GM18873 (cell line): ENCODE measurements at regions not wholly inside any gene's neighbourhood (a gene's known extent, or its start where the extent isn't known, plus 50 kb on each side); places are given as distances from the start of the nearest gene placed in this dataset.
"Not testable (repeated sequence)": the region's sequence is repeated elsewhere in the genome, so short reads cannot be mapped to it uniquely, and the experiment has no call there.

Source experiments
- ATAC-seq: cut with Tn5 transposase; IDR thresholded peaks from one replicate; pipeline ENCODE4 v1.9.1; 2021; ENCODE audit warnings: mild to moderate bottlenecking, moderate library complexity, moderate number of reproducible peaks; ENCODE audit not compliant: unreplicated experiment, low FRiP score

GRCh38 chr13:60811581-60811980 lies 414.6 kb downstream of the TDRD3 start:
- ATAC-seq = no peak

- ATAC-seq = not testable (repeated sequence)
These were observed 408.6 kb downstream of the TDRD3 start for GRCh38 chr13:60805640-60806039.

- ATAC-seq = no peak
These were observed 401.5 kb downstream of the TDRD3 start for GRCh38 chr13:60798503-60798902.

- ATAC-seq = no peak
These were observed 400.1 kb downstream of the TDRD3 start for GRCh38 chr13:60797112-60797511.

GRCh38 chr13:60794751-60795150 lies 397.7 kb downstream of the TDRD3 start:
- ATAC-seq = no peak

- ATAC-seq = no peak
These were observed 393.6 kb downstream of the TDRD3 start for GRCh38 chr13:60790620-60791019.

GRCh38 chr13:60788156-60788829 lies 391.3 kb downstream of the TDRD3 start:
- ATAC-seq = no peak

- no peak for ATAC-seq
These were observed 390.1 kb downstream of the TDRD3 start for GRCh38 chr13:60787083-60787482.

- no peak for ATAC-seq
These were observed 375.7 kb downstream of the TDRD3 start for GRCh38 chr13:60772726-60773125.

GRCh38 chr13:60765700-60766411 lies 368.8 kb downstream of the TDRD3 start:
- no peak for ATAC-seq

- ATAC-seq = no peak
These were observed 362.5 kb downstream of the TDRD3 start for GRCh38 chr13:60759499-60759898.

GRCh38 chr13:60758637-60759036 lies 361.6 kb downstream of the TDRD3 start:
- no peak for ATAC-seq

- ATAC-seq = no peak
These were observed 360.6 kb downstream of the TDRD3 start for GRCh38 chr13:60757501-60758215.

- ATAC-seq = no peak
These were observed 359.3 kb downstream of the TDRD3 start for GRCh38 chr13:60756306-60756705.

GRCh38 chr13:60755380-60756163 lies 358.6 kb downstream of the TDRD3 start:
- no peak for ATAC-seq

- ATAC-seq = no peak
These were observed 357.4 kb downstream of the TDRD3 start for GRCh38 chr13:60754211-60755090.

GRCh38 chr13:60753641-60754040 lies 356.6 kb downstream of the TDRD3 start:
- ATAC-seq = no peak

GRCh38 chr13:60745343-60745742 lies 348.3 kb downstream of the TDRD3 start:
- ATAC-seq = no peak

GRCh38 chr13:60733933-60734332 lies 336.9 kb downstream of the TDRD3 start:
- no peak for ATAC-seq

GRCh38 chr13:60727140-60727539 lies 330.1 kb downstream of the TDRD3 start:
- ATAC-seq = no peak
